22Rv1 (cell line): ENCODE measurements at regions not wholly inside any gene's neighbourhood (a gene's known extent, or its start where the extent isn't known, plus 50 kb on each side); places are given as distances from the start of the nearest gene placed in this dataset.

ENCODE experiments used
- CTCF ChIP-seq: fragments of 450-650 bp; IDR thresholded peaks from 2 replicates; pipeline ENCODE4 v1.5.1; 2017; ENCODE audit warnings: mild to moderate bottlenecking
- ZFX ChIP-seq: fragments of 450-650 bp; IDR thresholded peaks from 2 replicates; pipeline ENCODE4 v1.6.1; 2017; ENCODE audit warnings: antibody characterized with exemption, borderline replicate concordance

GRCh38 chr20:40320517-40321011 is 368.5 kb downstream of the MAFB start:
- no peak for TF ChIP-seq CTCF
- no peak for TF ChIP-seq ZFX
